ENCODE measurements at regions not wholly inside any gene's neighbourhood (a gene's known extent, or its start where the extent isn't known, plus 50 kb on each side); places are given as distances from the start of the nearest gene placed in this dataset.

DNA sequence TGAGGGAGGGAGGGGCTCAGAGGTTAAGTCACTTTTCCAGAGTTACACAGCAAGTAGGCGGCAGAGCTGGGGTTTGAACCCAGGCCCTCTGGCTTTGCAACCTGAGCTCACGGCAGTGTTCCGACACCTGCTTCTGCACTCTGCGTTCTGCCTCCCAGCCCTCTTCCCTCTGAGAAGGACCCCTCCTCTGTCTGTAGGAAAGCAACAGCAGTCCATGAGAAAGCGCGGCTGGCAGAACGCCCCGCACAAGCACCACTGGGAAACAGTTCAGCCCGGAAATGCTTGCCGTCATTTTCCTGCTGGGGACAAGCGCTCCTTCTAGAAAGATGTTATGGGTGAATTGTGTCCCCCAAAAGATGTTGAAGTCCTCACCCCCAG, 241.1 kb downstream of the NPHP4 start:
- TF ChIP-seq, protein P1, sequence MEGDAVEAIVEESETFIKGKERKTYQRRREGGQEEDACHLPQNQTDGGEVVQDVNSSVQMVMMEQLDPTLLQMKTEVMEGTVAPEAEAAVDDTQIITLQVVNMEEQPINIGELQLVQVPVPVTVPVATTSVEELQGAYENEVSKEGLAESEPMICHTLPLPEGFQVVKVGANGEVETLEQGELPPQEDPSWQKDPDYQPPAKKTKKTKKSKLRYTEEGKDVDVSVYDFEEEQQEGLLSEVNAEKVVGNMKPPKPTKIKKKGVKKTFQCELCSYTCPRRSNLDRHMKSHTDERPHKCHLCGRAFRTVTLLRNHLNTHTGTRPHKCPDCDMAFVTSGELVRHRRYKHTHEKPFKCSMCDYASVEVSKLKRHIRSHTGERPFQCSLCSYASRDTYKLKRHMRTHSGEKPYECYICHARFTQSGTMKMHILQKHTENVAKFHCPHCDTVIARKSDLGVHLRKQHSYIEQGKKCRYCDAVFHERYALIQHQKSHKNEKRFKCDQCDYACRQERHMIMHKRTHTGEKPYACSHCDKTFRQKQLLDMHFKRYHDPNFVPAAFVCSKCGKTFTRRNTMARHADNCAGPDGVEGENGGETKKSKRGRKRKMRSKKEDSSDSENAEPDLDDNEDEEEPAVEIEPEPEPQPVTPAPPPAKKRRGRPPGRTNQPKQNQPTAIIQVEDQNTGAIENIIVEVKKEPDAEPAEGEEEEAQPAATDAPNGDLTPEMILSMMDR (IDR thresholded peaks at IDR 0.05 in 4 of 5, conservative IDR thresholded peaks at IDR 0.05 in 1 of 5) = no peak
- TF ChIP-seq POLR2A (IDR thresholded peaks at IDR 0.05) = no peak

All from gastrocnemius medialis (tissue), 4 donors.